Thyroid gland (tissue), 4 donors: ENCODE measurements at regions not wholly inside any gene's neighbourhood (a gene's known extent, or its start where the extent isn't known, plus 50 kb on each side); places are given as distances from the start of the nearest gene placed in this dataset.

ENCODE experiments used
- DNase-seq, 2 donors: peaks; one replicate each; pipeline ENCODE4 v3.0.0-alpha.2; 2019
- H3K27ac ChIP-seq, 3 donors: fragments of 200-600 bp; sonication (generic); 1 replicate in 2 of 3; 2 replicates in 1 of 3; pipeline ENCODE4 v1.5.1; 2016 to 2019; ENCODE audit warnings: mild to moderate bottlenecking in 1 of 3, moderate library complexity in 1 of 3
- H3K27me3 ChIP-seq: fragments of 200-600 bp; sonication (generic); one replicate; pipeline ENCODE4 v1.5.1; 2019
- H3K36me3 ChIP-seq, 2 donors: fragments of 200-600 bp; sonication (generic); one replicate each; pipeline ENCODE4 v1.5.1; 2016 to 2019
- H3K4me1 ChIP-seq, 2 donors: fragments of 200-600 bp; sonication (generic); one replicate each; pipeline ENCODE4 v1.5.1; 2017 to 2019
- H3K4me3 ChIP-seq, 3 donors: fragments of 200-600 bp; sonication (generic); replicated peaks in 1 of 3; 1 replicate in 2 of 3; 2 replicates in 1 of 3; pipeline ENCODE4 v1.5.1; 2016; ENCODE audit warnings: mild to moderate bottlenecking in 1 of 3
- H3K9me3 ChIP-seq: fragments of 200-600 bp; sonication (generic); one replicate; pipeline ENCODE4 v1.5.1; 2017
- CTCF ChIP-seq, 6 experiments: fragments of 200-600 bp in 3 of 6; fragments of 450-650 bp in 3 of 6; sonication (generic) in 3 of 6; IDR thresholded peaks; one replicate each; pipeline ENCODE4 v1.5.1; 2016 to 2019; ENCODE audit warnings: antibody characterized with exemption in 6 of 6, mild to moderate bottlenecking in 2 of 6, inconsistent platforms in 1 of 6, moderate library complexity in 1 of 6
- POLR2A ChIP-seq, 2 donors: fragments of 450-650 bp; IDR thresholded peaks; one replicate each; pipeline ENCODE4 v1.6.1; 2017; ENCODE audit warnings: antibody characterized with exemption in 2 of 2, mild to moderate bottlenecking in 2 of 2, moderate library complexity in 1 of 2
- WGBS, 2 donors: methylation state at CpG; one replicate each; pipeline ENCODE4 v1.1.5; 2017; 5-methylcytosine and 5-hydroxymethylcytosine counted together
- intact Hi-C: fragments of 100-400 bp; cut with DNase I; formaldehyde crosslinking; loops from one replicate; pipeline ENCODE4 v1.15.1; 2023

- no peak overlapping the region for H3K27ac ChIP-seq
- H3K4me1 ChIP-seq = no peaks in the 10 kb centered on the region
- TF ChIP-seq CTCF (IDR thresholded peaks at IDR 0.05) = no peak
- TF ChIP-seq POLR2A (IDR thresholded peaks at IDR 0.05) = no peak
- H3K27me3 ChIP-seq = no peaks in the 10 kb centered on the region
- no peak overlapping the region for H3K4me3 ChIP-seq
- H3K36me3 ChIP-seq = no peaks in the 10 kb centered on the region
- intact Hi-C loops = no loop called here
- no peaks in the 10 kb centered on the region for H3K9me3 ChIP-seq
- WGBS, 2 donors = 78 to 80% methylated on average over 3 of the region's 3 CpGs
- no peak for DNase-seq
Observed at GRCh38 chr5:28408186-28408585, 1369.8 kb upstream of the CDH9 start.

- TF ChIP-seq CTCF (IDR thresholded peaks at IDR 0.05) (no peak), POLR2A (IDR thresholded peaks at IDR 0.05) (no peak)
- 95 to 99% methylated on average over 21 of the region's 35 CpGs for WGBS, 2 donors
- Histone ChIP-seq H3K36me3 (no peaks in the 10 kb centered on the region), H3K27ac (no peak overlapping the region), H3K9me3 (no peaks in the 10 kb centered on the region), H3K4me1 (no peaks in the 10 kb centered on the region), H3K4me3 (no peak overlapping the region), H3K27me3 (no peaks in the 10 kb centered on the region)
- intact Hi-C loops = no loop called here
- DNase-seq = no peak
Observed at GRCh38 chr5:28404363-28405071, 1366.1 kb upstream of the CDH9 start.

GRCh38 chr5:28403846-28404245 lies 1365.5 kb upstream of the CDH9 start:
- 87% methylated on average over 5 of the region's 5 CpGs for WGBS, 2 donors

GRCh38 chr5:28402590-28403301 lies 1364.4 kb upstream of the CDH9 start:
- Histone ChIP-seq H3K4me1 (no peaks in the 10 kb centered on the region), H3K27me3 (no peaks in the 10 kb centered on the region), H3K36me3 (no peaks in the 10 kb centered on the region), H3K9me3 (no peaks in the 10 kb centered on the region), H3K4me3 (no peak overlapping the region), H3K27ac (no peak overlapping the region)
- WGBS, 2 donors = 83 to 86% methylated on average over 3 of the region's 3 CpGs
- DNase-seq = no peak
- TF ChIP-seq CTCF (IDR thresholded peaks at IDR 0.05) = no peak
- no peak for TF ChIP-seq POLR2A (IDR thresholded peaks at IDR 0.05)
- intact Hi-C loops = no loop called here

More at GRCh38 chr5:28403846-28404245, 1365.5 kb upstream of the CDH9 start:
- H3K36me3 ChIP-seq = no peaks in the 10 kb centered on the region
- intact Hi-C loops = no loop called here
- H3K4me3 ChIP-seq = no peak overlapping the region
- TF ChIP-seq POLR2A (IDR thresholded peaks at IDR 0.05) = no peak
- no peak for TF ChIP-seq CTCF (IDR thresholded peaks at IDR 0.05)
- no peaks in the 10 kb centered on the region for H3K4me1 ChIP-seq
- DNase-seq = no peak
- H3K27ac ChIP-seq = no peak overlapping the region
- no peaks in the 10 kb centered on the region for H3K27me3 ChIP-seq
- H3K9me3 ChIP-seq = no peaks in the 10 kb centered on the region

- H3K4me3 ChIP-seq = no peak overlapping the region
- H3K4me1 ChIP-seq = no peaks in the 10 kb centered on the region
- no peaks in the 10 kb centered on the region for H3K27me3 ChIP-seq
- 80 to 92% methylated on average over 2 of the region's 2 CpGs for WGBS, 2 donors
- DNase-seq = no peak
- H3K36me3 ChIP-seq = no peaks in the 10 kb centered on the region
- no peak overlapping the region for H3K27ac ChIP-seq
- H3K9me3 ChIP-seq = no peaks in the 10 kb centered on the region
- intact Hi-C loops = no loop called here
- no peak for TF ChIP-seq CTCF (IDR thresholded peaks at IDR 0.05)
- no peak for TF ChIP-seq POLR2A (IDR thresholded peaks at IDR 0.05)
Observed at GRCh38 chr5:28400076-28400475, 1361.7 kb upstream of the CDH9 start.
